H1 (cell line): ENCODE measurements at regions not wholly inside any gene's neighbourhood (a gene's known extent, or its start where the extent isn't known, plus 50 kb on each side); places are given as distances from the start of the nearest gene placed in this dataset.

Source experiments
- SP4 ChIP-seq: IDR thresholded peaks from 2 replicates; pipeline ENCODE4 v1.6.1; 2012; ENCODE audit warnings: low read length, inconsistent platforms
- TF ChIP-seq, protein P1 (sequence below), 3 experiments: IDR thresholded peaks; 1 replicate in 2 of 3; 2 replicates in 1 of 3; pipeline versions ENCODE4 v1.5.1 to v1.6.1; 2011; ENCODE audit warnings: low read length in 3 of 3, mild to moderate bottlenecking in 3 of 3, inconsistent platforms in 2 of 3, low read depth in 1 of 3, moderate library complexity in 1 of 3; ENCODE audit not compliant: insufficient read depth in 1 of 3; ENCODE audit errors: control extremely low read depth in 1 of 3

GRCh38 chr17:51540151-51540550 is 279.8 kb downstream of the UTP18 start (continued):
- TF ChIP-seq, protein P1, sequence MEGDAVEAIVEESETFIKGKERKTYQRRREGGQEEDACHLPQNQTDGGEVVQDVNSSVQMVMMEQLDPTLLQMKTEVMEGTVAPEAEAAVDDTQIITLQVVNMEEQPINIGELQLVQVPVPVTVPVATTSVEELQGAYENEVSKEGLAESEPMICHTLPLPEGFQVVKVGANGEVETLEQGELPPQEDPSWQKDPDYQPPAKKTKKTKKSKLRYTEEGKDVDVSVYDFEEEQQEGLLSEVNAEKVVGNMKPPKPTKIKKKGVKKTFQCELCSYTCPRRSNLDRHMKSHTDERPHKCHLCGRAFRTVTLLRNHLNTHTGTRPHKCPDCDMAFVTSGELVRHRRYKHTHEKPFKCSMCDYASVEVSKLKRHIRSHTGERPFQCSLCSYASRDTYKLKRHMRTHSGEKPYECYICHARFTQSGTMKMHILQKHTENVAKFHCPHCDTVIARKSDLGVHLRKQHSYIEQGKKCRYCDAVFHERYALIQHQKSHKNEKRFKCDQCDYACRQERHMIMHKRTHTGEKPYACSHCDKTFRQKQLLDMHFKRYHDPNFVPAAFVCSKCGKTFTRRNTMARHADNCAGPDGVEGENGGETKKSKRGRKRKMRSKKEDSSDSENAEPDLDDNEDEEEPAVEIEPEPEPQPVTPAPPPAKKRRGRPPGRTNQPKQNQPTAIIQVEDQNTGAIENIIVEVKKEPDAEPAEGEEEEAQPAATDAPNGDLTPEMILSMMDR (IDR thresholded peaks at IDR 0.05; ENCODE audit: control extremely low read depth in 1 of 3, insufficient read depth in 1 of 3, low read depth in 1 of 3, low read length in 3 of 3) = peak in 1 of 3 experiments; percentile 15; a peak in 1 of 4 replicates
- no peak for TF ChIP-seq SP4
